Activated T-cell treated with anti-CD3 and anti-CD28 coated beads, Interleukin-2, amount 50 U/mL, for 4 hours (primary cell): ENCODE measurements at regions not wholly inside any gene's neighbourhood (a gene's known extent, or its start where the extent isn't known, plus 50 kb on each side); places are given as distances from the start of the nearest gene placed in this dataset.

Experiments
- ATAC-seq, 2 donors: fragments of 200-7000 bp; cut with Tn5 transposase; one replicate each; pipeline ENCODE4 v1.10.0; 2021
- DNase-seq: peaks from one replicate; pipeline ENCODE4 v3.0.0-alpha.2; 2020
- H3K27me3 Mint-ChIP-seq: one replicate; pipeline ENCODE4 v1.8.0; 2021; ENCODE audit warnings: low read depth, mixed read lengths
- H3K36me3 Mint-ChIP-seq: one replicate; pipeline ENCODE4 v1.8.0; 2022; ENCODE audit warnings: mixed read lengths; ENCODE audit not compliant: insufficient read depth
- H3K4me1 Mint-ChIP-seq: one replicate; pipeline ENCODE4 v1.8.0; 2021; ENCODE audit warnings: low read depth, mixed read lengths
- H3K4me3 Mint-ChIP-seq: one replicate; pipeline ENCODE4 v1.8.0; 2021; ENCODE audit warnings: mild to moderate bottlenecking, moderate library complexity, mixed read lengths
- H3K9me3 Mint-ChIP-seq: one replicate; pipeline ENCODE4 v1.8.0; 2021; ENCODE audit warnings: mixed read lengths

DNA sequence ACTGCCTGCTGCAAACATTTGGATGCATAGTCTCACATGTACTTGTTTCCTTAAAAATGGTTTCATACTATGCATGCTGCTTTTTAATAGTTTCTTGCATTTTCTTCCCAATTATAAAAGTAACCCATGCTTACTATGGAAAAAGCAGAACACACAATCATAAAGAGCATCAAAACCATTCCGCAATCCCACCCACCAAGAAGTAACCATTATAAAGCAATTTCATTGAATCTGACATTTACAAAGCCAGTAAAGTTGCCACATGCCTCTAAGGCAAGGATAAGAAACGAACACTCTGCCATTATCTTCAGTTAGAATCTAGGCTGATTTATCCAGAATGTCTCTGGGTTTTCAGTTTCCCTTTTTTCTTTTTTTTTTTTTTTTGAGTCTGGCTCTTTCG is 92.7 kb upstream of the OSMR start:
- H3K9me3 Mint-ChIP-seq, result no peaks in the 10 kb centered on the region
- H3K4me1 Mint-ChIP-seq, result no peaks in the 10 kb centered on the region
- H3K27me3 Mint-ChIP-seq, result peaks cover 13% of the 10 kb centered on the region
- DNase-seq, result no peak
- no peak for ATAC-seq
- no peak overlapping the region for H3K4me3 Mint-ChIP-seq
- H3K36me3 Mint-ChIP-seq, result no peaks in the 10 kb centered on the region

DNA sequence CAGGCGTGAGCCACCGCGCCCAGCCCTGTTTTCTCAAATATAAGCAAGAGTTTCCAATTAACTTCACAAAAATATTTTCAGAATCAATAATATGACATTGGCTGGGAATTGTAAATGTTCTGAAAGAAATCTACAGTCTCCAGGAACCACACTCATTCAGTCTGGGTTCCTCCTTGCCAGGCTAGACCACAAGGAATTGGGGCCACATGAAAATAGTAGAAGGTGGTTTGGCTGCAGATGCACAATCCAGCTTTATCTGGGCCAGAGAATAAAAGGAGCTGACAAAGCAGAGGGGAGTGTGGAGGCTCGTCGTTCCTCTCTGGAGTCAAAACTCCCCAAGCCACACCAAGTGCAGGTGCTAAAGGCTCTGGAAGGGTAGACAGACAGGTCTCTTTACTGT is 92.0 kb upstream of the OSMR start:
- no peak for DNase-seq
- ATAC-seq, result no peak
- Mint-ChIP-seq H3K4me1 (no peaks in the 10 kb centered on the region), H3K36me3 (no peaks in the 10 kb centered on the region), H3K9me3 (no peaks in the 10 kb centered on the region), H3K27me3 (peaks cover 15% of the 10 kb centered on the region), H3K4me3 (no peak overlapping the region)

DNA sequence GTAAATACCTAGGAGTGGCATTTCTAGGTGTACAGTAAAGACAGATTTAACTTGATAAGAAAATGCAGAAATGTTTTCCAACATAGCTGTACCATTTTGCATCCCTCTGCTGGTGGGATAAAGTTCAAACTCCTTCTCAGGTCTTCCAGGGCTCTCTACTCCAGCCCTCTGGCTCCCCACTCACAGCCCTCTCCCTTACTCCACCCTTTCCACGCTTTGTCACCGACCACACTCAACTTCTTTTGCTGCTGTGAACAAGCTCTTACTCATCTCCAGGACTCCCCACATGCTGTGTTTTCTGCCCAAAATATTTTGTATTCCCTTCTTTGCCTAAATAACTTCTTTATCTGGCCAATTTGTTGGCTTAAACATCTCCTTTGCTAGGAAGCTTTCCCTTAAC is 90.6 kb upstream of the OSMR start:
- H3K36me3 Mint-ChIP-seq, result no peaks in the 10 kb centered on the region
- no peaks in the 10 kb centered on the region for H3K4me1 Mint-ChIP-seq
- no peak overlapping the region for H3K4me3 Mint-ChIP-seq
- peaks cover 19% of the 10 kb centered on the region for H3K27me3 Mint-ChIP-seq
- DNase-seq, result no peak
- ATAC-seq, result no peak
- no peaks in the 10 kb centered on the region for H3K9me3 Mint-ChIP-seq

DNA sequence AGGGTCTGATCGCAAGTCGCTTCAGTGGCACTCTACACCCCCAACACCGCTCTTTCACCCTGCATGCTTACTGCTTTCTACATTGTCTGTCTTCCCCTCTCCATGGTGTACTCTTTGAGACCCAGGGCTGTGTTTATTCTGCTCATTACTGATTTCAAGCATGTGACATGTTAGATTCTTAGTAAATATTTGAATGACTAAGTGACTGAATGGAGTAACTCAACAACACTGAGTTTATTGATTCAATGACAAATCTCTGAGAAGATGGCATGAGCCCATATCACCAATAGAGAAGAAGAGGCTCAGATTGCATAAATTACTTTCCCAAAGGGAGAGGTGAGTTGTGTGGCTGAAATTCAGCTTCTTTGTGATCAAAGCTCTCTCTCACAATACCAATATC is 89.7 kb upstream of the OSMR start:
- H3K9me3 Mint-ChIP-seq, result no peaks in the 10 kb centered on the region
- no peak for ATAC-seq
- H3K36me3 Mint-ChIP-seq, result no peaks in the 10 kb centered on the region
- H3K27me3 Mint-ChIP-seq, result peaks cover 18% of the 10 kb centered on the region
- no peak overlapping the region for H3K4me3 Mint-ChIP-seq
- DNase-seq, result no peak
- no peaks in the 10 kb centered on the region for H3K4me1 Mint-ChIP-seq

DNA sequence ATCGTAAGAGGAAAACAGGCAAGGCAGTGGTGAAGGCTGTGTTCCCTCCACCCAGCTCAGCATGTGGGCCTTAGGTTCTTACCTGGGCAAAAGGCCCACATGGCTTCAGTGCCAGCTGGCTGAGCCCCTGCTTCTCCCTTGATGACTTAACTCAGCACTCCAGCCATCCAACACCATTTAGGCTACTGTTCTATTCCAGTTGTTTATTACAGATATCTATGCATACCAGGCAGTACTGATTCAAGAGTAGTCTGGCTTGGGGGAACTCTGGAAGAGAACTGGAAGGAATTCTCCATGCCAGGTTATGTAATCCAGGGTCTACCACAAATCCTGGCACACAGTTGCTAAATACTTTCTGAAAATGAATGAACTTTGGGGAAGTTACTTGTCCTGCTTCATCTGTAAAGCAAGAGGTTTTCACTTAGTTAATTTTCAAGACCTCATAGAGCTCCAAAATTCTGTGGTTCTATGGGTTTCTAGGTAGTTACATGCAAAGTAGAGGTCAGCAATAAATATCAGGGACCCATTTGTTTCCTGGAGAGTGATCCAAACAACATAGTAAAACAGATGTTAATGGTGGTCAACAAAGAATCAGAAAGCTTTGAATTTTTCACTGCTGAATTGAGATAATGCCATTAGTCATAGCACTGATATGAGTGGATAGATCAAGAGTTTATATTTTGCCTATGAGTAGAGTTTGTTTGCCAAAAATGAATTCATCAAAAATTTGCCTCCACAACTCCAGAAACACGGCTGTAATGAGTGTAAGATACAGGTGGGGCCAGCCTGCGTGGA is 88.2 kb upstream of the OSMR start:
- H3K36me3 Mint-ChIP-seq, result no peaks in the 10 kb centered on the region

DNA sequence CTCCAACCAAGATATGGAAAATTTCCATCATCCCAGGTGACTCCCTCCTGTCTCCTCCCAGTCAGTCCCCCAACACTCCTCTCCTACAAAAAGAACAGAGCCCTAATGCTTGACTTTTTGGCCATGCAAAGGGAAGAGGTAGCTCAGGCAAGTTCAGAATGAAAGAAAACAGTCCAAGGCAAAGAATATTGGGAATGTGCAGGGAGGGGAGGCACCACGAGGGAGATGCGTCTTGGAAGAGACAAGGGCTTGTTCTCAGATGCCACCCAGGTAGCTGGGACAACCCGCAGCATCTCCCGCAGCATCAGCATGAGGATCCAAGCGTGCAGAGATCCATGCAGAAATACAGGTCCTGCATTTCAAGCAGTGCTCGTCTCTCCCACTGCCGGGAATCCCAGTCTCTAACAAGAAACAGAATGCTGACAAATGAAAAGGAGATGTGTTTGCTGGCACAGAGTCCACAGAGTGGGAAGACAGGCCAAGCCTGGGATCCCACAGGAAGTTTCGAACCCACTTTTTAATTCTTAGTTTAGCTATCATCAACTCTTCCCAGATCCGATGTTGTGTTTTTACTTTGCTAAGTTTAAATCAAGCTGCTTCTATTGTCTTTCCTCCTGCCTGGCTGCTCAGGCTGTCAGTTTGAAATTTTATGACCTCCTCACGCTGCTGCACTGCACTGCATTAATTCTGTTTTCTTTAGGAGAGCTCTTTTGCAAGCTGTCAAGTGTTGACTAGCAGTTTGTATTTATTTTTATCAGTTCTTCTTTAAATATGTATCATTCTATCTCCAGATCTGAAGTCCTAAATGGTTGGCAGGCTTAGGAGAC is 86.8 kb upstream of the OSMR start:
- Mint-ChIP-seq H3K27me3 (peaks cover 13% of the 10 kb centered on the region), H3K36me3 (no peaks in the 10 kb centered on the region), H3K4me1 (no peaks in the 10 kb centered on the region), H3K4me3 (no peak overlapping the region), H3K9me3 (no peaks in the 10 kb centered on the region)
- ATAC-seq (no peak), DNase-seq (no peak)

More for the DNA sequence above, 88.2 kb upstream of the OSMR start:
- H3K9me3 Mint-ChIP-seq, result no peaks in the 10 kb centered on the region
- no peaks in the 10 kb centered on the region for H3K4me1 Mint-ChIP-seq
- H3K4me3 Mint-ChIP-seq, result no peak overlapping the region
- H3K27me3 Mint-ChIP-seq, result peaks cover 13% of the 10 kb centered on the region
- ATAC-seq, result no peak
- DNase-seq, result no peak

DNA sequence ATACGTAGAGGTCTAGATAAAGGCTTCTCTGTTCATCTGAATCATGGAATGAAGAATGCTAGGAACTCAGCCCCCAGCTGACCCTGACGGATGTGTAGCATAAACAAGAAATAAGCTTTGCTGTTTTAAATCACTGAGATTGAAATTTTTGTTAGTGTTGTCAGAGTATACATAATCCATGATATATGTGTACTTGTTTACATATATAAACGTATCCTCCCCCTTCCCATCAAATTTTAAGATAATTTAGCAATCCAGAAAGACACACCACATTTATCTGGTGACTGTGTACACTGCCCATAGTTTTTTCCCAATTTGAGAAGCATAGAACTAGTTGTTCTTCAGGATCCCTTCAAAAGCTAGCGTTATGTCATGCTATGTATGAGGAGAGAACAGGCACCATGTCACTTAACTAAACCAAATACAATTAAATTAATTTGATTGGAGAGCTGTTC is 80.8 kb upstream of the OSMR start:
- Mint-ChIP-seq H3K36me3 (no peaks in the 10 kb centered on the region), H3K9me3 (peaks cover 10% of the 10 kb centered on the region), H3K4me3 (no peak overlapping the region), H3K4me1 (no peaks in the 10 kb centered on the region), H3K27me3 (peaks cover 17% of the 10 kb centered on the region)
- no peak for DNase-seq
- ATAC-seq, result no peak

DNA sequence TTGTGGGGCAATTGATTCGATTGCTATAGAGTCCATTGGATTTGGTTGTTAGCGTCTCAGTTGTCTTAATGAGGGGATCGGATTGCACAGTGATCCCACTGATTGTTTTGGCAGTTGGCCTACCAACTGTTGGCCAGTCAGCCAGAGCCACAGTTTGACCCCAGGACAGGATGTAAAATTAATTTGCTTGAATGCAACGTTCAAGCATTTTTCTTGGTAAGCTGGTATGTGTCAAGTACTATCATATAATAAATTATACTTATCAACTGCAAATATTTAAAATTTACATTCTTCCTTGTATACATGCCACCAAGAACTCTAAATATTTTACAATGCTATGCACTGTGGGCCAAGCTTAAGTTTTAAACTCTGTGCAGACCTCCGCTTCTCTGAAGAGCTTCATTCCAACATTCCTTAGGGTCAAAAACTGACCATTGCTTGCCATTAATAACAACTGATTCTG is 80.4 kb upstream of the OSMR start:
- H3K36me3 Mint-ChIP-seq, result no peaks in the 10 kb centered on the region
- no peak for DNase-seq
- H3K27me3 Mint-ChIP-seq, result peaks cover 19% of the 10 kb centered on the region
- no peak for ATAC-seq
- H3K9me3 Mint-ChIP-seq, result peaks cover 10% of the 10 kb centered on the region
- no peak overlapping the region for H3K4me3 Mint-ChIP-seq
- no peaks in the 10 kb centered on the region for H3K4me1 Mint-ChIP-seq

DNA sequence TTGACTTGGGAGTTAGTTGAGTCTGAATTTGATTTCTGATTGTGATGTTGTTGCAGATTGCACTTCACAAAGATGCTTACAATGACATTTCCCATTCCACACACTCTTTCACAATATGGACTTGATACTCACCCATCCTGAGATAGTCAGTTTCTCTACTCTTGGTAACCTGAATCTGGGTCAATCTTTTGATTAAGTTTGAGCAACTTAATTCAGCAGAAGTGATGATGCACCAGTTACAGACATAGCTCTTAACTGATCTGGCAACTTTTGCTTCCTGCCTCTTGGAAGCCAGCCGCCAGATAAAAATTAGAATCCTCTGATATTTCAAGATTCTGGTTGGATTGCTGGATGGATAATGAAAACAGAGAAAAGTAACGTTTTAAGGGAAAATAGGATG is 79.7 kb upstream of the OSMR start:
- DNase-seq (no peak), ATAC-seq (no peak)
- H3K36me3 Mint-ChIP-seq, result no peaks in the 10 kb centered on the region
- H3K4me1 Mint-ChIP-seq, result no peaks in the 10 kb centered on the region
- H3K9me3 Mint-ChIP-seq, result peaks cover 10% of the 10 kb centered on the region
- H3K4me3 Mint-ChIP-seq, result no peak overlapping the region
- peaks cover 19% of the 10 kb centered on the region for H3K27me3 Mint-ChIP-seq

DNA sequence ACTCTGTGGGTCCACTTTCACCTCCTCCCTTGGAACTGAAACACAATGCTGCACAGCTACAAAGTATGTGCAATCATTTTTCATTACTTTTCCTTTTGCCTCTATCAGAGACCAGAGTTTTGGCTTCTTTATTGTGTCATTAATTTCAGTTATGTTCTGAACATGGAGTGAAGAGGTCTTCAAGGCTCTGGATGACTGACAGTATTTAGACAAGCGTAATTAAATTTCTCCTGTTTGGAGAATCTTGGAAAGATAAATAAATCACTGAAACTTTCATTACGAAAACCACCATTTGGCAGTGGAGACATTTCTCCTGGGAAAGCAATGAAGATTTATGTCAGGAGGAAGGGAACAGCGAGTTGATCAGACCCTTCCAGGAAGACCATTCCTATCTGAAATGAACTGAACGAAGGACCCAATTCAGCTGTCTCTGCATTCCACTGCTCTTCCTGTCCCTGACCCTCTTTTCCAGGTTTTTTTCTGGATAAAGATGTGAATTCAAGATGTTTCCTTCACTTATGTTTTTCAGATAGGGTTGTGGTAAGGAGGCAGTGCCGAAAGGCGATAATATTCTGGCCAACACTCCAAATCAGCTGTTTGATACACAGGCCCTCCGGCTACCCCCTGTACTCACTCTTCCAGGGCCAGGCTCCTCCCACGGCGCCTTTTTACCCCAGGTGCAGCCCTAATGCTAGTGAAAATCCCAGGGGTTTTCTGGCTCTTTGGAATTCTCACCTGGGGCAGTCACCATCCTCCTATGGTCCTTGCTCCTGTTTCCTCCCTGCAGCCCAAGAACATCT is 77.2 kb upstream of the OSMR start:
- peaks cover 10% of the 10 kb centered on the region for H3K9me3 Mint-ChIP-seq
- no peak for ATAC-seq

DNA sequence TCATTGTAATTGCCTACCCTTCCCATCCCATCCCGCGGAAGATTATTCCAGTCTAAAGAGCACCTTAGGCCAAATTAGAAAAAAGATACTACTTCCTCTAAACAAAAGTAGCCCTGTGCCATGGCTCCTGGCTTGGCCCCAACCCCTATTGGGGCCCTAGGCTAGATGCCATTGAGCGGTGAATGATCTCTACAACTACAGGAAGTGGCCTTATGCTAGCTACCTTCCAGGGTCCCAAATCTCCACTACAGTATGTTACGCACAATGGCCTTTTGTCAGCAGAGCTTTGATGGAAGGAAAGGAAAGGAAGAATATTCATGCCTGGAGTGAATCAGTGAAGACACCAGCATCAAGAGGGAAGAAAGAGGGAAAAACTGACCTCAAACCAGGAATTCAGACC is 73.3 kb upstream of the OSMR start:
- H3K27me3 Mint-ChIP-seq, result peaks cover 9% of the 10 kb centered on the region
- ATAC-seq, result no peak
- H3K36me3 Mint-ChIP-seq, result no peaks in the 10 kb centered on the region
- DNase-seq, result no peak
- H3K4me3 Mint-ChIP-seq, result no peak overlapping the region
- no peaks in the 10 kb centered on the region for H3K4me1 Mint-ChIP-seq
- H3K9me3 Mint-ChIP-seq, result no peaks in the 10 kb centered on the region

More for the DNA sequence above, 77.2 kb upstream of the OSMR start:
- DNase-seq, result no peak
- Mint-ChIP-seq H3K4me3 (no peak overlapping the region), H3K27me3 (peaks cover 20% of the 10 kb centered on the region), H3K4me1 (no peaks in the 10 kb centered on the region), H3K36me3 (no peaks in the 10 kb centered on the region)

DNA sequence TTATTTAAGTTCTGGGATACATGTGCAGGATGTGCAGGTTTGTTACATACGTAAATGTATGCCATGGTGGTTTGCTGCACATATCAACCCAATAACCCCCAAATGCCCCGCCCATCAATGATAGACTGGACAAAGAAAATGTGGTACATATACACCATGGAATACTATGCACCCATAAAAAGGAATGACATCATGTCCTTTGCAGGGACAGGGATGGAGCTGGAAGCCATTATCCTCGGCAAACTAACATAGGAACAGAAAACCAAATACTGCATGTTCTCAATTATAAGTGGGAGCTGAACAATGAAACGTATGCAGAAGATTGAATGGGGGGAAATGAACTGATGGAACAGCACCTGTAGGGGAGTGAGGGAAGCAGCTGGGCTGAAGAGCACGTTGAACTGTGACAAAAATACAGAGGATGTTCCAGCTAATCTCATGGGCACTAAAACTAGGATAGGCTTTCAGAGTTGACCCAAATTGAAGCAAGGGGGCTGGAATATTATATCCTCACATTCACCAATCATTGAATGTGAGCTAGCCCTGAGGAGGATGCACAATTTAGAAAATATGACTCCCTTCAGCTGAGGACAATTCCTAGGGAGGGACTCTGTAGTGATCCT is 70.5 kb upstream of the OSMR start:
- no peaks in the 10 kb centered on the region for H3K36me3 Mint-ChIP-seq
- H3K27me3 Mint-ChIP-seq, result peaks cover 5% of the 10 kb centered on the region
- no peaks in the 10 kb centered on the region for H3K9me3 Mint-ChIP-seq
- ATAC-seq (no peak), DNase-seq (no peak)
- H3K4me1 Mint-ChIP-seq, result no peaks in the 10 kb centered on the region
- no peak overlapping the region for H3K4me3 Mint-ChIP-seq

DNA sequence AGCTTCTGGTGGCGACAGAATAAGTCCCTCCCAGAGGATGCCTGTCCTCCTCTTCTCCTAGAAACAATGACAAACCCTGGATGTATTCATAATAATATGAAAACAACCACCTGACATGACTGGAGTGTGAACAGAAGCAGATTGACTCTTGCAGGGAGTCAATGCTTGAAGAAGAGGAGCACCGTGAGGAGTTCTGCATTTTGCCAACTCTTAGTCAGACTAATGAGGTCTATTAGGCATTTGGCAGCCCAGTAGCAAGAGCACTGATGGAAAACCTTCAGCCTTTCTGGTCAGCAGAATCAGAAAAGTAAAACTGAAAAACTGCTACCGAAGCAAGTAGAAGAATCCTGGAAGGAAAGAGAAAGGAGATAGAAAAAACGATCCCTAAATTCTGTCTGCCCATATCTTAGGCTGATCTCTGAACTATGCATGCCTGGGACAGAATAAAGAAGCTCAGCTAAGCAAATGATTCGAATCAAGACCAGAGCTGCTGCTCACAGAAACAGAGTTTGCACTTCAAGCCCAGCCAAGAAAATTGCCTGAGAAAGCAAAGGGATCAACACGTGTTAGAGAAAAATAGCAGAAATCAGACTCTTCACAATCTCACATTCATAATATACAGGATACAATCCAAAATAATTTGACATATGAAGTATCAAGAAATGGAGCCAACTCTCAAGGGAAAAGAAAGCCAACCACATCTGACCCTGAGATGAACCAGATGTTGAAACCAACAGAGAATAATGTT is 69.5 kb upstream of the OSMR start:
- Mint-ChIP-seq H3K4me3 (no peak overlapping the region), H3K27me3 (peaks cover 8% of the 10 kb centered on the region), H3K36me3 (no peaks in the 10 kb centered on the region), H3K4me1 (no peaks in the 10 kb centered on the region), H3K9me3 (peaks cover 4% of the 10 kb centered on the region)
- ATAC-seq (no peak), DNase-seq (no peak)
